Myocyte (in vitro differentiated cells): ENCODE measurements at regions not wholly inside any gene's neighbourhood (a gene's known extent, or its start where the extent isn't known, plus 50 kb on each side); places are given as distances from the start of the nearest gene placed in this dataset.

Experiments
- DNase-seq: peaks from one replicate; pipeline ENCODE4 v3.0.0-alpha.2; 2012; ENCODE audit warnings: low read depth

GRCh38 chr18:10056506-10056905, 142.7 kb downstream of the VAPA start:
- no peak for DNase-seq

GRCh38 chr18:10057401-10057893, 143.6 kb downstream of the VAPA start:
- DNase-seq = peak; percentile 20

GRCh38 chr18:10057894-10058791, 144.3 kb downstream of the VAPA start:
- peak; percentile 61 for DNase-seq

GRCh38 chr18:10059610-10060468, 146.0 kb downstream of the VAPA start:
- DNase-seq = no peak

- DNase-seq = no peak
Measured at GRCh38 chr18:10060469-10060782, 146.6 kb downstream of the VAPA start.

- DNase-seq = no peak
Measured at GRCh38 chr18:10060841-10061240, 147.0 kb downstream of the VAPA start.

- DNase-seq = no peak
Measured at GRCh38 chr18:10061566-10062140, 147.8 kb downstream of the VAPA start.

GRCh38 chr18:10062302-10063300, 148.8 kb downstream of the VAPA start:
- DNase-seq = no peak

GRCh38 chr18:10063489-10063888, 149.7 kb downstream of the VAPA start:
- DNase-seq = no peak

- DNase-seq = peak; percentile 27
Measured at GRCh38 chr18:10064267-10064666, 150.5 kb downstream of the VAPA start.

GRCh38 chr18:10065296-10065695, 151.5 kb downstream of the VAPA start:
- no peak for DNase-seq

GRCh38 chr18:10067670-10068659, 154.1 kb downstream of the VAPA start:
- peak; percentile 37 for DNase-seq

- DNase-seq = no peak
Measured at GRCh38 chr18:10068766-10069567, 155.2 kb downstream of the VAPA start.

GRCh38 chr18:10070561-10071000, 156.8 kb downstream of the VAPA start:
- DNase-seq = no peak

- DNase-seq = no peak
Measured at GRCh38 chr18:10072671-10073175, 158.9 kb downstream of the VAPA start.

- no peak for DNase-seq
Measured at GRCh38 chr18:10074110-10074509, 160.3 kb downstream of the VAPA start.

GRCh38 chr18:10074728-10075127, 160.9 kb downstream of the VAPA start:
- no peak for DNase-seq

- DNase-seq = no peak
Measured at GRCh38 chr18:10076502-10077030, 162.8 kb downstream of the VAPA start.
